Upper lobe of left lung (tissue), 6 donors: ENCODE measurements at regions not wholly inside any gene's neighbourhood (a gene's known extent, or its start where the extent isn't known, plus 50 kb on each side); places are given as distances from the start of the nearest gene placed in this dataset.

Source experiments
- ATAC-seq, 2 donors: fragments of 200-7000 bp; cut with Tn5 transposase; one replicate each; pipeline ENCODE4 v1.9.1; 2022; ENCODE audit warnings: mild to moderate bottlenecking in 2 of 2, moderate library complexity in 2 of 2; ENCODE audit not compliant: low FRiP score in 2 of 2
- DNase-seq, 2 donors: peaks; one replicate each; pipeline ENCODE4 v3.0.0-alpha.2; 2019 to 2020
- H3K27ac ChIP-seq, 4 donors: fragments of 200-600 bp; sonication (generic); one replicate each; pipeline ENCODE4 v1.5.1; 2016 to 2019
- H3K27me3 ChIP-seq, 4 donors: fragments of 200-600 bp; sonication (generic); one replicate each; pipeline ENCODE4 v1.5.1; 2017 to 2019
- H3K36me3 ChIP-seq, 4 donors: fragments of 200-600 bp; sonication (generic); one replicate each; pipeline ENCODE4 v1.5.1; 2016 to 2019
- H3K4me1 ChIP-seq, 4 donors: fragments of 200-600 bp; sonication (generic); one replicate each; pipeline ENCODE4 v1.5.1; 2018 to 2019
- H3K4me3 ChIP-seq, 4 donors: fragments of 200-600 bp; sonication (generic); one replicate each; pipeline ENCODE4 v1.5.1; 2017 to 2019; ENCODE audit warnings: mild to moderate bottlenecking in 2 of 4, moderate library complexity in 1 of 4
- H3K9me3 ChIP-seq, 4 donors: fragments of 200-600 bp; sonication (generic); one replicate each; pipeline ENCODE4 v1.5.1; 2018 to 2019
- EP300 ChIP-seq, 4 donors: sonication (generic); formaldehyde crosslinking; IDR thresholded peaks; one replicate each; pipeline ENCODE4 v1.5.1; 2017; ENCODE audit warnings: antibody characterized with exemption in 4 of 4, control low read depth in 2 of 4
- POLR2A ChIP-seq, 4 donors: fragments of 450-650 bp; IDR thresholded peaks; one replicate each; pipeline ENCODE4 v1.5.1; 2016 to 2017; ENCODE audit warnings: antibody characterized with exemption in 4 of 4, mild to moderate bottlenecking in 2 of 4
- POLR2AphosphoS5 ChIP-seq, 2 donors: sonication (generic); formaldehyde crosslinking; IDR thresholded peaks; one replicate each; pipeline ENCODE4 v1.5.1; 2017; ENCODE audit warnings: antibody characterized with exemption in 2 of 2
- WGBS, 2 donors: methylation state at CpG; one replicate each; pipeline ENCODE4 v1.1.5; 2017 to 2018; 5-methylcytosine and 5-hydroxymethylcytosine counted together
- TF ChIP-seq, protein P1 (sequence below), 6 experiments: fragments of 450-650 bp in 4 of 6; fragments of 200-600 bp in 2 of 6; sonication (generic) in 2 of 6; IDR thresholded peaks; one replicate each; pipeline ENCODE4 v1.5.1; 2016 to 2019; ENCODE audit warnings: antibody characterized with exemption in 6 of 6
- donor health status: DM: no; HTN: no; CAD: no; lungs with moderate emphysema.
- donor health status: DM: no; HTN: yes; CAD: no; lungs with severe emphysema.

DNA sequence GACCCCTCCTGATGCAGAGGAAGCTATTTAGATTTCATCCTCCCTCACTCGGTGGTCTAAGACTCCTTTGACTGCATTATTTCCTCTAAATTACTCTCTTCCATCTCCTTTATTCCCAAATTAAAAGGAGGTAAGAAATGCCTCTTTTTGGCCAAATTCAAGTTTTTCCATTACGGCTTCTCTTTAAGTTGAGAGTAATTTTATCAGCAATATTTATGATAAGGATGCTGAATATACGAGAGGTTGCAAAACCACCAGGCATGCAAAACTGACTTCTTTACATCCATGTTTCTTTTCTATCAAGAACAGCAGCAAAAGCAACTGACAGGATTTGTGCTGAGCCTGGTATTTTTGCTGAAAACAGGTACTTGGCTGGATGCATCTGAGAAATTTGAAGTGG lies 262.0 kb upstream of the RARB start:
- no peaks in the 10 kb centered on the region for H3K27me3 ChIP-seq
- no peak overlapping the region for H3K27ac ChIP-seq
- H3K4me3 ChIP-seq = no peak overlapping the region
- TF ChIP-seq, protein P1, sequence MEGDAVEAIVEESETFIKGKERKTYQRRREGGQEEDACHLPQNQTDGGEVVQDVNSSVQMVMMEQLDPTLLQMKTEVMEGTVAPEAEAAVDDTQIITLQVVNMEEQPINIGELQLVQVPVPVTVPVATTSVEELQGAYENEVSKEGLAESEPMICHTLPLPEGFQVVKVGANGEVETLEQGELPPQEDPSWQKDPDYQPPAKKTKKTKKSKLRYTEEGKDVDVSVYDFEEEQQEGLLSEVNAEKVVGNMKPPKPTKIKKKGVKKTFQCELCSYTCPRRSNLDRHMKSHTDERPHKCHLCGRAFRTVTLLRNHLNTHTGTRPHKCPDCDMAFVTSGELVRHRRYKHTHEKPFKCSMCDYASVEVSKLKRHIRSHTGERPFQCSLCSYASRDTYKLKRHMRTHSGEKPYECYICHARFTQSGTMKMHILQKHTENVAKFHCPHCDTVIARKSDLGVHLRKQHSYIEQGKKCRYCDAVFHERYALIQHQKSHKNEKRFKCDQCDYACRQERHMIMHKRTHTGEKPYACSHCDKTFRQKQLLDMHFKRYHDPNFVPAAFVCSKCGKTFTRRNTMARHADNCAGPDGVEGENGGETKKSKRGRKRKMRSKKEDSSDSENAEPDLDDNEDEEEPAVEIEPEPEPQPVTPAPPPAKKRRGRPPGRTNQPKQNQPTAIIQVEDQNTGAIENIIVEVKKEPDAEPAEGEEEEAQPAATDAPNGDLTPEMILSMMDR (IDR thresholded peaks at IDR 0.05) = no peak
- TF ChIP-seq EP300 (IDR thresholded peaks at IDR 0.05) = no peak
- no peak for TF ChIP-seq POLR2A (IDR thresholded peaks at IDR 0.05)
- no peak for TF ChIP-seq POLR2AphosphoS5 (IDR thresholded peaks at IDR 0.05)
- H3K36me3 ChIP-seq = no peaks in the 10 kb centered on the region
- no peaks in the 10 kb centered on the region for H3K9me3 ChIP-seq
- H3K4me1 ChIP-seq = no peaks in the 10 kb centered on the region
- ATAC-seq = no peak
- WGBS, 2 donors = 87 to 93% methylated on average over 3 of the region's 3 CpGs
- no peak for DNase-seq

DNA sequence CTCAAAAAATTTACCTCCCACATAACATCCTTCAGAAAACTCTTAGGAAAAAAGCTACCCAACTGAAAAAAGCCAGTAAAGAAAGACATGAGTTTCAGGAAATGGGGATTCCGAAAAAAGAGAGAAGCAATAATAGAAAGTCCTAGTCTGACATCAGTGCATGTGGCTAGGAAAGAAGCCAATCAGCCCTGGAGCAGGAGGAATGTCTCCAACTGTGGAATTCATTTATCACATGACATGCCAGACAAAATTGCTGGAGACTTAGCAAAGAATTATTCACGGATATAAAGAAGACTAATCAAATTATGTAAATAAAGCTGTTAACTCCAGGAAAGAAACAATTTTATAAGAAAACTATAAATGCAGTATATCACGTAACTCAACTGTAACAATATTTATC lies 258.9 kb upstream of the RARB start:
- Histone ChIP-seq H3K27ac (no peak overlapping the region), H3K9me3 (no peaks in the 10 kb centered on the region), H3K36me3 (no peaks in the 10 kb centered on the region), H3K4me1 (no peaks in the 10 kb centered on the region), H3K27me3 (no peaks in the 10 kb centered on the region), H3K4me3 (no peak overlapping the region)
- WGBS, 2 donors = 77 to 84% methylated on average over 3 of the region's 3 CpGs
- DNase-seq (no peak), ATAC-seq (no peak)
- TF ChIP-seq EP300 (IDR thresholded peaks at IDR 0.05) = no peak
- TF ChIP-seq POLR2A (IDR thresholded peaks at IDR 0.05) = no peak
- TF ChIP-seq POLR2AphosphoS5 (IDR thresholded peaks at IDR 0.05) = no peak
- TF ChIP-seq, protein P1 (IDR thresholded peaks at IDR 0.05) = no peak

DNA sequence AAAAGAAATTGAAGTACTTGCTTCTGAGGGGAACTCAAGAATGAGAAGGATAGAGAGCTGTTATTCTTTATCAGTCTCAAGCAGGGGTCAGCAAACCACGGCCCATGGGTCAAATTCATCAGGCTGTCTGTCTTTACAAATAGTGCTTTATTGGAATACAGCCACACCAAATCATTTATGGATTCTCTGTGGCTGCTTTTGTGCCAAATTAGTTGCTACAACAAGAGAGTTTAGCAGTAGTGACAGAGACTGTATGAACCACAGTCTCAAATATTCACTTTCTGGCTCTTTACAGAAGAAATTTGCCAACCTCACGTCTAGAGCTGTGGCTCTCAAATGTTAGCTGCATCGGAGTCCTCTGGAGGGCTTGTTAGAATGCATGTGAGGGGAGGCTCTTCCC lies 258.0 kb upstream of the RARB start:
- TF ChIP-seq POLR2A (IDR thresholded peaks at IDR 0.05) = no peak
- no peak for TF ChIP-seq POLR2AphosphoS5 (IDR thresholded peaks at IDR 0.05)
- Histone ChIP-seq H3K36me3 (no peaks in the 10 kb centered on the region), H3K4me1 (no peaks in the 10 kb centered on the region), H3K27ac (no peak overlapping the region), H3K27me3 (no peaks in the 10 kb centered on the region), H3K4me3 (no peak overlapping the region), H3K9me3 (no peaks in the 10 kb centered on the region)
- ATAC-seq = no peak
- WGBS, 2 donors = 72 to 78% methylated on average over 3 of the region's 3 CpGs
- no peak for DNase-seq

DNA sequence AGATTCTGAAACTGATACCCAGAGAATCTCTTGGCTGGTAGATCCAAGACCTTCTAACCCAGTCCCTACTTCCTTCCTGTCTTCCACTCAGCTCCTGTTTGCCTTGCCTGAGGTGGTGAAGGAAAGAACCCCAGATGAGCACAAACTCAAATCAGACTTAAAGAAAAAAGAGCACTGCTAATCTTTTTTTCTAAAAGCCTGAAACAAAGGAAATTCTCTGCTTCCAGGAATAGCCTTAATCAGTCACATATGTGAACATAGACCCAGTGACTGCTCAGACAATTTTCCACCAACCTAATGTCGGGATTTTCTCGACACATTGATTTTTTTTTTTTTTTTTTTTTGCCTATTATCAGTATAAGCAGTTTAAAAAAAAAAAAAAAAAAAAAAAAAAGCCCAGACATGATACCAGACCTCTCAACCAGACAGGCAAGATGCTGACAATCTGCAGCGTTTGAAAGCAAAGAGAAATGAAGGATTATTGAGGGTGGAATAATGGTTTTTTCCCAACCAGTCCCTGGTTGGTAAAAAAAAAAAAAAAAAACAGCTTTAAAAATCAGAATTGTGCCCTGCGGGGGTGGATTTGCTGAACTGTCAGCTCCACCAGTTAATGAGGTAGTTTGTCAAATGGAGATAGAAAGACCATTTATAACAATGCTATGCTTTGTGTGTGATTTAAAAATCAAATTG lies 256.8 kb upstream of the RARB start:
- no peaks in the 10 kb centered on the region for H3K36me3 ChIP-seq
- 89 to 91% methylated on average over 4 of the region's 4 CpGs for WGBS, 2 donors
- H3K4me1 ChIP-seq = no peaks in the 10 kb centered on the region
- no peak overlapping the region for H3K27ac ChIP-seq
- DNase-seq = no peak
- no peak for ATAC-seq
- TF ChIP-seq, protein P1 (IDR thresholded peaks at IDR 0.05) = no peak
- TF ChIP-seq POLR2A (IDR thresholded peaks at IDR 0.05) (no peak), POLR2AphosphoS5 (IDR thresholded peaks at IDR 0.05) (no peak), EP300 (IDR thresholded peaks at IDR 0.05) (no peak)
- H3K4me3 ChIP-seq = no peak overlapping the region
- H3K27me3 ChIP-seq = no peaks in the 10 kb centered on the region
- H3K9me3 ChIP-seq = no peaks in the 10 kb centered on the region

DNA sequence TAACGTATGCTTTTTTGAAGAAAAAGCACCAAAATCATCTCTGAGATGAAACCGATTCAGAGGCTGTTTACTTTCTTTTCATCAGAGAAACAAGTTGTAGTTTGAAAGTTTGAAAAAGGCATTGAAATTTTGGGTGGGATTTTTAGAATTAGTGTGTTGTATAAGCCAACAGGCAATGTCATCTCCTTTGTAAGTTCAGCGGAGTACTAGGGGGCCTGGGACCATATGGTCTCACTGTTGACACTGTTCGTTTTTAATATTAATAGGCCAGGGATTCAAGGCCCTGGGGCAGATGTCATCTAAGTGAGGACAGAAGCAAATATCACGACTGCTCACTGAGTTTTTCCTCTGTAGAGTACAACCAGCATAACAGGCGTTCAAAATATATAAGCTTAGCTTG lies 256.2 kb upstream of the RARB start:
- Histone ChIP-seq H3K27me3 (no peaks in the 10 kb centered on the region), H3K4me3 (no peak overlapping the region), H3K36me3 (no peaks in the 10 kb centered on the region), H3K4me1 (no peaks in the 10 kb centered on the region), H3K9me3 (no peaks in the 10 kb centered on the region), H3K27ac (no peak overlapping the region)
- 89 to 91% methylated on average over 6 of the region's 6 CpGs for WGBS, 2 donors
- no peak for TF ChIP-seq POLR2AphosphoS5 (IDR thresholded peaks at IDR 0.05)
- TF ChIP-seq EP300 (IDR thresholded peaks at IDR 0.05) = no peak
- TF ChIP-seq, protein P1 (IDR thresholded peaks at IDR 0.05) = no peak
- no peak for TF ChIP-seq POLR2A (IDR thresholded peaks at IDR 0.05)
- no peak for ATAC-seq
- DNase-seq = no peak
